ENCODE measurements at regions not wholly inside any gene's neighbourhood (a gene's known extent, or its start where the extent isn't known, plus 50 kb on each side); places are given as distances from the start of the nearest gene placed in this dataset.

- TF ChIP-seq POLR2A (IDR thresholded peaks at IDR 0.05; ENCODE audit: low read depth, low read length) (no peak), POLR2AphosphoS5 (IDR thresholded peaks at IDR 0.05; ENCODE audit: low read depth, low read length) (no peak), TAF1 (IDR thresholded peaks at IDR 0.05; ENCODE audit: low read depth, low read length) (no peak), PAX5 (IDR thresholded peaks at IDR 0.05; ENCODE audit: insufficient read depth, low read length, severe bottlenecking) (no peak), POU2F2 (IDR thresholded peaks at IDR 0.05; ENCODE audit: low read depth, low read length) (no peak)
Measured at GRCh38 chr5:130520211-130520610, 615.9 kb downstream of the CHSY3 start.
